ENCODE measurements at regions not wholly inside any gene's neighbourhood (a gene's known extent, or its start where the extent isn't known, plus 50 kb on each side); places are given as distances from the start of the nearest gene placed in this dataset.

DNA sequence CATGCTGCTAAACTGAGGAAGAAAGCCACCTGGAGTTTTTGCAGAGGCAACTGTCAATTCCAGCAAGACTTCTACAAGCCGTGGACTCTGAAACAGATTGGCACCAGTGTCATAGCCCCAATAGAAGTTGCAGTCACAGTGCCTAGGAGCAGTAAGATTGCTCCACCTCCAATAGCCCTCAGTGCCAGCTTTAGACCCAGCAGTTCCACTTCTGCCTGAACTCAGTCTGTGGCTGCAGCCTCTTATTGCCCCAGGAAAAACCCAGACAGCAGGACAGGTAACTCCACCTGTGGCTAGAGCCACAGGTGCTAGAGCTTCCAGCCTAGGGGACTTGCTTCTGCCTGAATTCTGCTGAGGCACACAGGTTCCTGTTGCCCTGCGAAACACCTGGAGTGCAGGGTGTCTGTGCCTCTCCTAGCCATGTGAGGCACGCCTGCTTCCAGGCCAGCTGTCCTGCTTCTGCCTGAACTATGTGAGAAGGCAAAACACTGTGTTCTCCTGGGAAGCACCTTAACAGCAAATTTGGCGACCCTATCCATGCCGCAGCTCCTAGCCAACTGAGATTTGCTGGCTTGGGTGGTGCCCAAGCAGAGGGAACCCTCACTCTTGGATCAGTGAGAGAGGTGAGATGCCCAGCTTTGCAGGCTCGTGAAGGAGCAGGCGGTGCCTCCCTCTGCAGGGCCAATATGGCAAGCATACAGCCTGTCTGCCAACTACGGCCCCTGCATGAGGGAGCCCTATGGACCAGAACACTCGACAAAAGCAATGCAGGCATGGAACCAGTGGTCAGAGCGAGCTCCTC lies 607.6 kb downstream of the PCDH17 start:
- TF ChIP-seq POLR2AphosphoS5 (IDR thresholded peaks at IDR 0.05) (no peak), EZH2 (IDR thresholded peaks at IDR 0.05; ENCODE audit: borderline replicate concordance, insufficient read depth, low read length, poor library complexity, severe bottlenecking) (no peak), SMC3 (conservative IDR thresholded peaks at IDR 0.05; ENCODE audit: poor library complexity) (no peak)
- TF ChIP-seq, protein P1, sequence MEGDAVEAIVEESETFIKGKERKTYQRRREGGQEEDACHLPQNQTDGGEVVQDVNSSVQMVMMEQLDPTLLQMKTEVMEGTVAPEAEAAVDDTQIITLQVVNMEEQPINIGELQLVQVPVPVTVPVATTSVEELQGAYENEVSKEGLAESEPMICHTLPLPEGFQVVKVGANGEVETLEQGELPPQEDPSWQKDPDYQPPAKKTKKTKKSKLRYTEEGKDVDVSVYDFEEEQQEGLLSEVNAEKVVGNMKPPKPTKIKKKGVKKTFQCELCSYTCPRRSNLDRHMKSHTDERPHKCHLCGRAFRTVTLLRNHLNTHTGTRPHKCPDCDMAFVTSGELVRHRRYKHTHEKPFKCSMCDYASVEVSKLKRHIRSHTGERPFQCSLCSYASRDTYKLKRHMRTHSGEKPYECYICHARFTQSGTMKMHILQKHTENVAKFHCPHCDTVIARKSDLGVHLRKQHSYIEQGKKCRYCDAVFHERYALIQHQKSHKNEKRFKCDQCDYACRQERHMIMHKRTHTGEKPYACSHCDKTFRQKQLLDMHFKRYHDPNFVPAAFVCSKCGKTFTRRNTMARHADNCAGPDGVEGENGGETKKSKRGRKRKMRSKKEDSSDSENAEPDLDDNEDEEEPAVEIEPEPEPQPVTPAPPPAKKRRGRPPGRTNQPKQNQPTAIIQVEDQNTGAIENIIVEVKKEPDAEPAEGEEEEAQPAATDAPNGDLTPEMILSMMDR (IDR thresholded peaks at IDR 0.05; ENCODE audit: poor library complexity, severe bottlenecking), result no peak
